NCI-H128 (cell line): ENCODE measurements at regions not wholly inside any gene's neighbourhood (a gene's known extent, or its start where the extent isn't known, plus 50 kb on each side); places are given as distances from the start of the nearest gene placed in this dataset.

Source experiments
- DNase-seq: peaks from one replicate; lab custom pipeline; 2025; ENCODE audit not compliant: unreplicated experiment; lab: John Stamatoyannopoulos, UW

DNA sequence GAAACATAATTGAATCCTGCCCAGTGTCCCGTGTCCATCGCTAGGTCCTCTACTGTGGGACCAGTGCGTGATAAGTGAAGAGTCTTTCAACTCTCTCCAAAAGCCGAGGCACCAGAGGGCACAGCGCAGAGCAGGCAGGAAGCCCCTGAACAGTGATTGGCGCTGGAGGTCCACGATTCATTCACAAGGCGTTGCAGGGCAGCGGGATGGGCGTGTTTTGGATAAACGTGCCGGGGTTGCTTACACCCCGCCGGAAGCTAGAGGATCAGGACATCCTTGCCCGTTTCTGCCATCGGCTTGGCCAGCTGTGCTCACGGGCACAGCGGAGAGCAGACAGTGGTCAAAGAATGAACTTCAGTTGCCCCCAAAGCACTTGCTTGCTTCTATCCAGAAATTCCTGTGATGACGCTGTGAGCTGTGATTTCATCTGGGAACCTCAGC lies 86.0 kb upstream of the PFKP start:
- DNase-seq, result no peak

DNA sequence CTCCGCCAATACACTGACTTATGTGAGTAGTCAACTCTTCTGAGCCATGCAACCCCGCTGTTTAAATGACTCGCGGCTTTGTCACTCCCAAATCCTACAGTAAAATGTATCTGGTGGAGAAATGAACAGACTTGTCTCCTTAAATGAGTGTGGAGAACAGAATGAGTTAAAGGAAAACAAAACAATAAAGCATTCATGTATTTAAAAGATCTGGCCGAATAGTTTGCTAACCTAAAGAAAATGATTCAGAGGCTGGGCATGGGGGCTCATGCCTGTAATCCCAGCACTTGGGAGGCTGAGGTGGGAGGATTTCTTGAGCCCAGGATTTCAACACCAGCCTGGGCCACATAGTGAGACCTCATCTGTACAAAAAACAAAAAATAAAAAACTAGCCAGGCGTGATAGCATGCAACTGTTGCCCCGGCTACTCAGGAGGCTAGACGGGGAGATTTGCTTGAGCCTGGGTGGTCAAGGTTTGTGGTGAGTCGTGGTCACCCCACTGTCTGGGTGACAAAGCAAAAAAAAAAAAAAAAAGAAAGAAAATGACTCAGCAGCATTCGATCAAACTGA lies 86.5 kb upstream of the PFKP start:
- no peak for DNase-seq

DNA sequence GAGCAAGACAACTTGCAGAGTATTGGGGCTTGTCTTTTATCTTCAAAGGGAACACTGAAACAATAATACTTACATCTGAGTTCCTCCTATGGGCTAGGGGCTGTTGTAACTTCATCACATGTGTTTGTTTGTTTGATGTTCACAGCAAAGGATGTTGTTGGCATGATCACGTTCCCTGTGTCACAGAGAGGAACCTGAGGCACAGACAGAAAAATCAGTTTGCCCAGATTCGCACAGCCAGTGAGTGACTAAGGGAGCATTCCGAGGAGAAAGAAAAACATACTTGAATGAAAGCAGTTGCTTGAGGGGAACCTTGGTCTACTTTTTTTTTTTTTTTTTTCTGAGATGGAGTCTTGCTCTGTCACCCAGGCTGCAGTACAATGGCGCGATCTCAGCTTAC lies 87.2 kb upstream of the PFKP start:
- DNase-seq, result no peak

DNA sequence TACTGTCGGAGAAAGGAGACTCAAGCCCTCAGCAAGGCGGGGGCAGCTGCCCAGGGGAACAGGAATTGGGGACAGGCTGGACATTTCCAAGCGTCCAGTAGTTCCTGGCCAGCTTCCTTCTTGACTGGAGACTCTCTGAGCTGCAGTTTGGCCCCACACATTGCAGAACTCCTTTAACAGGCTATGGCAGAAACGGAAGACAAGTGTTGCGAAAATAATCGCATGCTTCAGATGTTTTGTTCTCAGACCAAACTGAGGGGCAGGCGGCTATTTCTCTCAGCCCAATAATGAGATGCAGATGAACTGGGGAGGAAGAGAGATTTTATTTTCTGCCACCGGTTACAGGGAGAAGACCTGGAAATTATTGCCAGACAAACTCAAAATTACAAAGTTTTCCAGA lies 88.0 kb upstream of the PFKP start:
- no peak for DNase-seq

DNA sequence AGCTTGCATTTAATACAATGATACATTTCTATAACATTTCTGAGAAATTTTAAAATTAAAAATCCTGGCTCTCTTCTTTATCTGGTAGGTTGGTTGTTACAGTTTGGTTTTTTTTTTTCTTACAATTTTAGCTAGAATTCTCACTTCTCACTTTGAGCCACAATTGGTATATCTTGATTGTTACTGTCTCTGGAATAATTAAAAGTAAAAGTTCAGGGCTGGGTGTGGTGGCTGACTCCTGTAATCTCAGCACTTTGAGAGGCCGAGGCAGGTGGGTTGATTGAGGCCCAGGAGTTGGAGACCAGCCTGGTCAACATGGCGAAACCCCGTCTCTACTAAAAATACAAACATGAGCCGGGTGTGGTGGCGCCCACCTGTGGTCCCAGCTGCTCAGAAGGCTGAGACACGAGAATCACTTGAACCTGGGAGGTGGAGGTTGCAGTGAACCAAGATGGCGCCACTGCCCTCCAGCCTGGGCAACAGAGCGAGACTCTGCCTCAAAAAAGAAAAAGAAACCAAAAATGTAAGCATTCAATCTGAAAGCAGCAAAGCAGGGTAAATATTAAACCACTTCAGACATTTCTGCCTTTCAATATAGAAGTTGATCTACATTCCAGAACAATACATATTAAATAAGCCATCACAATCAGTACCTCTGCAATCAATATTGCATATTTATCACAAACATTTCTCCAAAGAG lies 88.6 kb upstream of the PFKP start:
- DNase-seq, result no peak

DNA sequence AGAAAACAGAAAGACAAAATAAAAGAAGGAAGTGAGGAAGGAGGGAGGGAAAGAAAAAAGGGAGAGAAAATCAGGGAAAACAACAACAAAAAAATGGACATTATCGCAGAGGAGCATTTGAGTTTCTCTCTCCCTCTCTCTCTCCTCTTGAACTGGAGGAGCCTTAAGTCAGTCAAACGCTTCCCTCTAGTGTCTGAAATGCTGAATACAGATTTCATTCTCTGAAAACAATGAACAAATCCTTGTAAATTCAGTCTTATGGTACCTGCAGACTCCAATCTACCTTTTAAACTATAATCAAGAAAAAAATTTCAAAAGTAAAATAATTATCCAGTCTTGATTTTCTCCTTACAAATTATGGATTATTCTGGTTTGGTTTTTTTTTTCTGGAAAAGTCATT lies 89.2 kb upstream of the PFKP start:
- no peak for DNase-seq

DNA sequence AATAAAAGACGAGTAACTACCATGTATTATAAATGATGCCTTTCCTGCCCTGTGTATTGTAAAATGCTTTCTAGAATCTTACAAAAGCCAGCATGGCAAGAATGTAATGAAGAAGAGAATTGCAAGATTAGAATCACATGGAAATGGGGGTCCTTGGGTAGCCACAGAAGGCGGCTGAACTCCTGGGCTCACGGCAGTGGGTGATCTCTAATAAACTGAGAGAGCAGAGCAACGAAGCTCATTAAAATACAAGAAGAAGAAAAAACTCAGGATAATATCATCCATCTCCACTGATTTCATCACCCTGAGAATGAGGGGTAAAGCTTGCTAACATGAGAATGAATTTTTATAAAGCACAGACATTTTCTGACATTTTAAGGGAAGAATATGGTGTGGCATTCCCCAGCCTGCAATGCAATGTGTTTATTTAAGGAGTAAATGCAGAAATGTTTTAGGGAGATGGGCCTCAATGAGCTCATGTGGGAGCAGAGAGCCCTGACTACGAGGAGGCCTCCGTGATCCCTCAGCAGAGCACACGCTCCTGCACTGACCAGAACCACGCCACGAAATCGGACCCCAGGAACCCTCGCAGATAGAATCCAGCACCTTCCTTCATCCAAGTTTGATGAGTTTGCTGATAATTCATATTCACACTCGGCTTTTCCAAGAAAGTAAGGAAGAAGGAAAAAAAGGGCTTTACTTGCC lies 92.7 kb upstream of the PFKP start:
- no peak for DNase-seq

DNA sequence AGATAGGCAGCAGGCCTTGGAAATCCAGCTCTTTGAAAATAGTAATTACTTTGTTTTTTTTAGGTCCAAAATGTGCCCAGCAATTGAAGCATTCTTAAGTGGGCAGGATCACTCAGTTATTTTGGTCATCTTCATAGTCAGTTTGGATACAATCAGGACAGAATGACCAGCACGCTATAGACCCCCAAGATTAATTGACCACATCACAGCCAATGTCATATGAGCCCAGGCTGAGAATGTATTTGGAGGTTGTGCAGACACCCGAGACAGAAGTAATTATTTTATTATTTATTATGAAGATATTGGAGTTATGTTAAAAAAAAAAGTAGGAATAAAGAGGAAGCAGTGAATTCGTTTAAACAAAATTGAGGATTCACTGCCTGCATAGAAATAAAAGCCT lies 93.3 kb upstream of the PFKP start:
- DNase-seq, result no peak

DNA sequence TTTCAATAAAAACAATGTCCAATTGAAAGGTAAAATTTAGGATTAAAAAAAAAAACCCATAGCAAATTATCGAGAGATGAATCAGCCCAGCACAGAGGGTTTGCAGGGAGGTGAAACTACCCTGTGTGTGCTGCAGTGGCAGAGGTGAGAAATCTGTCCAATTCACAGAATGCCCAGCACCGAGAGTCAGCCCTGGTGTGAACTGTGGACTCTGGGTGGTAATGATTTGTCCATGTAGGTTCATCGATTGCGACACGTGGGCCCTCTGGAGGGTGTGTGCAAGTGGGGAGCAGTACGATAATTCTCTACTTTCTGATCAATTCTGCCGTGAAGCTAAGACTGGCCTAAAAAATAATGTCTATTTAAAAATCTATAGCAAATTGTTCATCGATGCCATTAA lies 94.5 kb upstream of the PFKP start:
- DNase-seq, result no peak

DNA sequence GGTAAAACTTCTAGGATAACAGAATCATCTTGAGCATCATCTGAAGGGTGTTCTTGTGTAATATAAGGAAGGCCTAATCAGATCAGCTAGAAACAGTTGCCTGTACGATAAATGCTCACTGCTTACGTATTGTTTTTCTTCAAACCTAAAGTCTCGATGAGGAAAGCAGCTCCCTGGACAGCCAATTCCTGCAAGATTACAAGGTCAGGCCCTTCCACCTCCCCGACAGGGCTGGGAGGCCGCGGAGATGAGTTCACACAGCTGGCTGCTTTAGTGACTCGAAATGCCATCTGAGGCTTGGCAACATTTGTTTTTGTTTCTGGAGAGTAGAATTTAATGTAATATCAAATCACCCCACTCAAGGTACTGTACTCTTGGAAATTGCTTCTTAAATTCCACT lies 95.1 kb upstream of the PFKP start:
- DNase-seq, result no peak

DNA sequence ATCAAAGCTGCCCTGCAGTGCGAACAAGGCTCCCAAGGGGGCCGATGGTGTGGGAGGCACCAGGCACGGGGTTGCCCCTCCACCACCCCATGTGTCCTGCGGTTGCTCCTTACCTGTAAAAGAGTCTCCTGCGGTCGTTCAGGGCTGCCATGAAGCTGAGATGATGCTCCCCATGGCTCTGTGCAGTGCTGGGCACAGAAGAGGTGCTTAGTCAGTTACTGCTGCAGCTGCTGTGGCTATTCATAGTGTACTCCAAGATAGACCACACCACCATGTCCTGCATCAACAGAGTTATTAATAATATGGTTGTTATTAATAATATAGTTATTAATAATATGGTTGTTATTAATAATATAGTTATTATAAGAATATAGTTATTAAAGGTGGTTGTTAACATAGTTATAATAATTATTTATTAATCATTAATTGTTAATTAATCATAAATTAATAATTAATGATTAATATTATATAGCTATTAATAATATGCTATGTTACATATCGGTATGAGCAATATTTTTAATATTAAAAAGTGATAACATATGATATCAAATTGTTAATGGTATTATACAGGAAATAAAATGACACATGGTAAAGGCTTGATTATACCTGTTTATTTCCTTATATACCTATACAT lies 97.0 kb upstream of the PFKP start:
- no peak for DNase-seq

DNA sequence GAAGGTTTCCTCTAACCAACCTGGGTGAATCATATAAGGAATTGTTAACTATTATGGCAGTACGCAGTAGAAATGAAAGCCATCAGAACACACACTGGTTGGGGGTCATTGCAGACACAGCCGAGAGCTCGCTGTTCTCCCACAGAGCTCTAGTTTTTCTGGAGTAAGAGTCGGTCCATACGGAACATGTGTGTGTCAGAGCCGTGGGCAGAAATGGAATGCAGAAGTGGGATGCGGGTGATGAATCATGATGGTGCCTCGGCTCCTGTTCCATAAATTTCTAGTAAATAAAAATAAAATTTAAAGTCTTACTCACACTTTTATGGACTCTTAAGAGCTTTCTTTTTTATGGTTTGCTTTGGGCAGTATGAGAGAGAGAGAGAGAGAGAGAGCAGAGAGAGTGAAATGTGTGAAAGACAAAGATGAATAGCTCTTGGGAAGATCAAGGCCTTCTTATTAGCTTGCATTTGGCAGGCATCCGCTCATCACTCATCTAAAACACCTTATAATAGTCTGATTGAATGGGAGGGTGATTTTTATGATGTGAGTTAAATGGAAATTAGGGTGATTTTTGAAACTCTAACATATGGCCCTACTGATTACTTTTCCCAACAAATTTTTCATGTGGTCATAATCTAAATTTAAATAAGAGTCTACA lies 98.8 kb upstream of the PFKP start:
- no peak for DNase-seq

DNA sequence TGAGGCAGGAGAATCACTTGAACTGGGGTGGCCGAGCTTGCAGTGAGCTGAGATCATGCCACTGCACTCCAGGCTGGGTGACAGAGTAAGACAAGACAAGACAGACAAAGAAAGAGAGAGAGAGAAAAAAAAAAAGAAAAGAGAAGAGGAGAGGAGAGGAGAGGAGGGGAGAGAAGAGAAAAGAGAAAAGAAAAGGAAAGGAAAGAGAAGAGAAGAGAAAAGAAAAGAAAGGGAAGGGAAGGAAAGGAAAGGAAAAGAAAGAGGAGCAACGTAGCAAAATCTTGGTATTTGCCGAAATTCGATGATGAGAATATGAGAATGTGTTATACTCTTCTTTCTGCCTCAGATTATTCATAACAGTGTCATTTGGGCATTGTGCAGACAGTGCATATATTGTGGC lies 101.2 kb upstream of the PFKP start:
- DNase-seq, result no peak

DNA sequence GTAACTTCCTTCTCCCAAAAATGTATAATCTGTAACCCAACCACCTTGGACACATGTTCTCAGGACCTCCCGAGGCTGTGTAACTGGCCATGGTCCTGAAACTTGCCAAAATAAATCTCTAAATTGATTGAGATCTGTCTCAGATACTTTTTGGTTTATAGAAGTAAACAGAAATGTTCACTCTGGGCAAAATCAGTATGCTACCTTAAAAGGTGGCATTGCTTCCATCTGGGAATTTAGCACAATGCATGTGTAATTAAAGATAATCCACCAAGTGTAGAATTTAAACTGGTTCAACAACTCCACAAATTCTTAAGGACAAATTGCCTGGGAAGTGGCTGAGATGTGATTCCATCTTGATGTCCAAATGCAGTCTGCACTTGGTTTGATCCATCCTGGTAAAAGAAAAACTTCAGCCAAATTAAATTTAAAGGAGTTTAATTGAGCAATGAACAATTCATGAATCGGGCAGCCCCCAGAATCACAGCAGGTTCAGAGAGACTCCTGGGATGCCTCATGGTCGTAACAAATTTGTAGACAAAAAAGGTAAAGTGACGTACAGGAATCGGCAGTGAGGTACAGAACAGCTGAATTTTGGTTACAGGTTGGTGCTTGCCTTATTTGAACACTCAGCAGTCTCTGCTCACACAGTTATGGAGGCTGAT lies 102.6 kb upstream of the PFKP start:
- DNase-seq, result no peak

DNA sequence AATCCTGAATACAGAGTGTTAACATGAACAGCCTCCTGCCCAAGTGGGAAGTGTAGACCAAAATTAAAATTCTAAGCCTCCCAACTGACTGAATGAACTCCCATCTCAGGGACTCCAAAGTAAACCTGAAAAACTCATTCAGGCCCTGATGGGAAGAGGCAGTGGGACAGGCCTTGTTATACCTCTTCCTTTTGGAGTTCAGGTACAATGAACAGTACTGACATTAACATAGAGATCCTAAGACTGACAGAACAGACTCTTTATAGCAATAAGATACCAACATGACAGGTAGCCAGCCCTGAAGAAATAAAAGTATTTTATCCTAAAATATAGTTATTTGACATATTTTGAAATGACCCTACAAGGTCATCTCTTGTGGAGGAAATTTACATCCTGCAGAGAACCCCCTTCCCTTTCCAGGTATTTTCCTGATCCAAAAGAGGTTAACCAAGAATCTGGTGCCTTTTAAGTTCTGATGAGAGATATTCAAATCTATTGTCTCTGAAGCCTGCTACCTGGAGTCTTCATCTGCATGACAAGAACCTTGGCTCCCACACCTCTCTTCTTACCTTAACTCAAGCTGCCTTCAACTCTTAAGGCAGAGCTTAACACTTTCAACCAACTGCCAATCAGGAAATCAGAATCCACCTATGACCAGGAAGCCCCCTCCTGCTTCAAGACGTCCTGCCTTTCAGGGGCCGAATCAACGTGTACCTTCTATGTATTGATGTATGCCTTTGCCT lies 103.3 kb upstream of the PFKP start:
- no peak for DNase-seq

DNA sequence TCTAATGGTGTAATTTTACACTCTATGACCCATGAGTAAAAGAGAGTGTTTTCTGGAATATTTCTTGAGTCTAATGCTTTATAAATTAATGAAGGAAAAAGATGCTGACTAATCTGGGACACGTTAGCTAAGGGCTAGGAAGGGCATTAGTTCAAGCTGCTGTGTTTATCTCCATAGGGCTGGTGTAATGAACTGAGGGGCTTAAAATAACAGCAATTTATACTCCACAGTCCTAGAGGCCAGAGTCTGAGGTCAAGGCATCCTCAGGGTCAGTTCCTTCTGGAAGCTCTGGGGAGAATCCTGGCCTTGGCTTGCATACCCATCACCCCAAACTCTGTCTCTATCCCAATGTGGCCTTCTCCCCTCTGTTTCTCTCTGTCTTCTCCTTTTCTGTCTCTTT lies 105.2 kb upstream of the PFKP start:
- no peak for DNase-seq

DNA sequence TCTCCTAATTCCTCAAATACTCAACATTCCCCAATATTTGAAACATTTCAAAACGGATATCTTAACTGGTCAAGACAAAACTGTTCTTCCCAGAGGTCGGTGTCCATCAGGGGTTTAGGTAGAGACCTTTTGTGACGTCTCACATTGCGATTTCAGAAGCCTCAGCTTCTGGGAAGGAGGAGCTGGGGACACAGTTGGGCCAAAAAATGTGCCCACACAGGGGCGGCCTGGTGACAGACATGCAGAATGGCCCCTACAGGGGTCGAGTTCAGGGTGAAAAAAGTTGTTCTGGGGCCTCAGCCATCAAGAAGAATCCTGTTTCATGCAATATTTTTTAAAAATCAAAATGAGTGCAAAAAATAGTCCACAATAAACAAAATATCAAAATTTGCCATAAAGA lies 108.7 kb upstream of the PFKP start:
- no peak for DNase-seq

DNA sequence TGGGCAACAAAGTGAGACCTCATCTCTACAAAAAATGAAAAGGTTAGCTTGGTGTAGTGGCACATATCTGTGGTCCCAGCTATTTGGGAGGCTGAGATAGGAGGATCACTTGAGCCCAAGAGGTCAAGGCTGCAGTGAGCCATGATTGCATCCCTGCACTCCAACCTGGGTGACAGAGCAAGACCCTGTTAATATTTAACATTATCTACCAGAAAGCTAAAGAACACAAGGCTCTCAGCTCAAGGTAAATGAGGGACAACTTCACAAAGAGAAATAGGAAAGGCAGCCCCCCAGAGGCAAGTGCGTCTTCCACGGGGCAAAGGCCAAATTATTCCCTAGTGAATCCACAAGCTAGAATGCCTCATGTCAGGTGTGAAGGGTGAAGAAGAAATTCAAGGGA lies 109.6 kb upstream of the PFKP start:
- DNase-seq, result no peak

DNA sequence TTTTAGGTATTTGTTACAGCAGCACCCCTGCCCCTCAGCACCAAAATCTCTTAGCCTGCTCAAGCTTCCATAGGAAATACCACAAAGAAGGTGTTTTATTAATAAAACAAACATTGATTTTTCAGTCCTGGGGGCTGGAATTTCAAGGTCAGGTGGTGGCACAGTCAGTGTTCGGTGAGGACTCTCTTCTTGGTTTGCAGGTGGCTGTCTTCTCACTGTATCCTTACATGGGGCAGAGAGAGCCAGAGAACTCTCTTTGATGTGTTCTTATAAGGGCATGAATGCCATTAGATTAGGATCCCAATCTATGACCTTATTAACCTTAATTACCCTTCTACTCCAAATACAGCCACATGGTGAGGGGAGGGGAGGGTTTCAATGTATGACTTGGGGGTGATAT lies 112.3 kb upstream of the PFKP start:
- no peak for DNase-seq

DNA sequence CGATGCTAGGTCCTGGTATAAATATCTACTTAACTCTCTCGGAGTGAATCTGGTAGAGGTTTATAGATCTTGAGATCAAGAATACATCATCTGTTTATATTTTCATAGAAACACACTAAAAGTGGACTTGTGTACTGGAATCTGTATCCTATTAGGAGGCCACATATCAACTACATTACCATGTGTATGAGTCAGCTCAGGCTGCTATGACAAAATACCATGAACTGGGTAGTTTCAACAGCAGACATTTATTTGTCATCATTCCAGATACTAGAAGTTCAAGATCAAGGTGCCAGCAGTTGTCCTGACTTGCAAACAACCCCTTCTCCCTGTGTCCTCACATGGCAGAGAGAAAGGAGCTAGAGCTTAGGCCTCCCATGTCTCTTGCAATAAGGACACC lies 113.9 kb upstream of the PFKP start:
- DNase-seq, result no peak
